ENCODE measurements at regions not wholly inside any gene's neighbourhood (a gene's known extent, or its start where the extent isn't known, plus 50 kb on each side); places are given as distances from the start of the nearest gene placed in this dataset.
A peak's percentile ranks its signal among the peaks of the same experiment; 100 is the strongest.

DNA sequence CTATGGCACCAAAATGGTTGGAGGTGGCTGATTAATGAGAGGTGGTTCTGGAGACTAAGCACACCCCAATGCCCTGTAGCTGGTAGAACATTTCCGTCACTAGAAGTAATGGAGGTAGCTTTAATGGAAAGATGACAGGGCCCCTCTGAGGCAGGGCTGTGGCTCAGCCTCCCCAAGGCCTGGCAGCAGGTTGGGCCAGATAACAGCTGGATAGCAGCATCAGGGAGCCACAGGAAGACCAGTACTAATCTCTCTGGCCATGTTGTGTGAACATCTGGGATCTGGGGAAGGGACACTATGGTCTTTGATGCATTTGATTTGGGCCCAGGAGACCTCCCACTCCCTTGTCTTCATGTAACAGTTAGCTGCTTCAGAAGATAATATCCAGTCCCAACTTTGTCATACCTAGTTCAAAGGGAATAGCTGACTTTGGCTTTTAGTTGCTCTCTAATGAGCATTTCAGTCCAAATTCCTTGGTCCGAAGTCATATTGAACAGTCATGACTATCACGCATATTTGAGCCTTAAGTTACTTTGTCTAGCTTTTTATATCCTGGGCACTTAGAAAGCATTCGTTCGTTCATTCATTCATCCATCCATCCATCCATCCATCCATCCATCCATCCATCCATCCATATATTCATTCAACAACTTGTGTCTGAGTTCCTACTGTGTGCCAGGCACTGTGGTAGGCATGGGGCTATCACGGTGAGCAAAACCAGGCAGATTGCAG, 53.0 kb upstream of the LMO2 start (continued):
- peak in 1 of 2 experiments; percentile 91; a peak in 2 of 3 replicates for TF ChIP-seq CBX3 (IDR thresholded peaks at IDR 0.05; ENCODE audit: borderline replicate concordance in 1 of 2, low read length in 2 of 2)
- TF ChIP-seq, protein P1, sequence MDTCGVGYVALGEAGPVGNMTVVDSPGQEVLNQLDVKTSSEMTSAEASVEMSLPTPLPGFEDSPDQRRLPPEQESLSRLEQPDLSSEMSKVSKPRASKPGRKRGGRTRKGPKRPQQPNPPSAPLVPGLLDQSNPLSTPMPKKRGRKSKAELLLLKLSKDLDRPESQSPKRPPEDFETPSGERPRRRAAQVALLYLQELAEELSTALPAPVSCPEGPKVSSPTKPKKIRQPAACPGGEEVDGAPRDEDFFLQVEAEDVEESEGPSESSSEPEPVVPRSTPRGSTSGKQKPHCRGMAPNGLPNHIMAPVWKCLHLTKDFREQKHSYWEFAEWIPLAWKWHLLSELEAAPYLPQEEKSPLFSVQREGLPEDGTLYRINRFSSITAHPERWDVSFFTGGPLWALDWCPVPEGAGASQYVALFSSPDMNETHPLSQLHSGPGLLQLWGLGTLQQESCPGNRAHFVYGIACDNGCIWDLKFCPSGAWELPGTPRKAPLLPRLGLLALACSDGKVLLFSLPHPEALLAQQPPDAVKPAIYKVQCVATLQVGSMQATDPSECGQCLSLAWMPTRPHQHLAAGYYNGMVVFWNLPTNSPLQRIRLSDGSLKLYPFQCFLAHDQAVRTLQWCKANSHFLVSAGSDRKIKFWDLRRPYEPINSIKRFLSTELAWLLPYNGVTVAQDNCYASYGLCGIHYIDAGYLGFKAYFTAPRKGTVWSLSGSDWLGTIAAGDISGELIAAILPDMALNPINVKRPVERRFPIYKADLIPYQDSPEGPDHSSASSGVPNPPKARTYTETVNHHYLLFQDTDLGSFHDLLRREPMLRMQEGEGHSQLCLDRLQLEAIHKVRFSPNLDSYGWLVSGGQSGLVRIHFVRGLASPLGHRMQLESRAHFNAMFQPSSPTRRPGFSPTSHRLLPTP (IDR thresholded peaks at IDR 0.05; ENCODE audit: borderline replicate concordance, extremely low read depth, insufficient read length) = no peak
- TF ChIP-seq, protein P2, sequence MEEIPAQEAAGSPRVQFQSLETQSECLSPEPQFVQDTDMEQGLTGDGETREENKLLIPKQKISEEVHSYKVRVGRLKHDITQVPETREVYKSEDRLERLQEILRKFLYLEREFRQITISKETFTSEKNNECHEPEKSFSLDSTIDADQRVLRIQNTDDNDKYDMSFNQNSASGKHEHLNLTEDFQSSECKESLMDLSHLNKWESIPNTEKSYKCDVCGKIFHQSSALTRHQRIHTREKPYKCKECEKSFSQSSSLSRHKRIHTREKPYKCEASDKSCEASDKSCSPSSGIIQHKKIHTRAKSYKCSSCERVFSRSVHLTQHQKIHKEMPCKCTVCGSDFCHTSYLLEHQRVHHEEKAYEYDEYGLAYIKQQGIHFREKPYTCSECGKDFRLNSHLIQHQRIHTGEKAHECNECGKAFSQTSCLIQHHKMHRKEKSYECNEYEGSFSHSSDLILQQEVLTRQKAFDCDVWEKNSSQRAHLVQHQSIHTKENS (CRISPR knock-in tag; IDR thresholded peaks at IDR 0.05) = no peak
- TF ChIP-seq ZNF76 (CRISPR knock-in tag; IDR thresholded peaks at IDR 0.05; ENCODE audit: borderline replicate concordance) = no peak
- TF ChIP-seq NR4A1 (CRISPR knock-in tag; IDR thresholded peaks at IDR 0.05) = peak; percentile 96
- peak; percentile 97 for TF ChIP-seq NR4A1 (tag; IDR thresholded peaks at IDR 0.05)
- TF ChIP-seq HIVEP1 (CRISPR knock-in tag; IDR thresholded peaks at IDR 0.05) = no peak
- TF ChIP-seq TAL1 (IDR thresholded peaks at IDR 0.05) = peak; percentile 100
- TF ChIP-seq, protein P3, sequence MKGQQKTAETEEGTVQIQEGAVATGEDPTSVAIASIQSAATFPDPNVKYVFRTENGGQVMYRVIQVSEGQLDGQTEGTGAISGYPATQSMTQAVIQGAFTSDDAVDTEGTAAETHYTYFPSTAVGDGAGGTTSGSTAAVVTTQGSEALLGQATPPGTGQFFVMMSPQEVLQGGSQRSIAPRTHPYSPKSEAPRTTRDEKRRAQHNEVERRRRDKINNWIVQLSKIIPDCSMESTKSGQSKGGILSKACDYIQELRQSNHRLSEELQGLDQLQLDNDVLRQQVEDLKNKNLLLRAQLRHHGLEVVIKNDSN (CRISPR knock-in tag; IDR thresholded peaks at IDR 0.05) = no peak
- no peak for TF ChIP-seq PRPF4 (IDR thresholded peaks at IDR 0.05; ENCODE audit: insufficient read depth, low read depth, low read length, poor library complexity, severe bottlenecking)
- TF ChIP-seq POLR2H (tag; IDR thresholded peaks at IDR 0.05; ENCODE audit: low read depth) = no peak
- TF ChIP-seq ZNF764 (CRISPR knock-in tag; IDR thresholded peaks at IDR 0.05; ENCODE audit: low read depth) = no peak
- TF ChIP-seq, protein P4, sequence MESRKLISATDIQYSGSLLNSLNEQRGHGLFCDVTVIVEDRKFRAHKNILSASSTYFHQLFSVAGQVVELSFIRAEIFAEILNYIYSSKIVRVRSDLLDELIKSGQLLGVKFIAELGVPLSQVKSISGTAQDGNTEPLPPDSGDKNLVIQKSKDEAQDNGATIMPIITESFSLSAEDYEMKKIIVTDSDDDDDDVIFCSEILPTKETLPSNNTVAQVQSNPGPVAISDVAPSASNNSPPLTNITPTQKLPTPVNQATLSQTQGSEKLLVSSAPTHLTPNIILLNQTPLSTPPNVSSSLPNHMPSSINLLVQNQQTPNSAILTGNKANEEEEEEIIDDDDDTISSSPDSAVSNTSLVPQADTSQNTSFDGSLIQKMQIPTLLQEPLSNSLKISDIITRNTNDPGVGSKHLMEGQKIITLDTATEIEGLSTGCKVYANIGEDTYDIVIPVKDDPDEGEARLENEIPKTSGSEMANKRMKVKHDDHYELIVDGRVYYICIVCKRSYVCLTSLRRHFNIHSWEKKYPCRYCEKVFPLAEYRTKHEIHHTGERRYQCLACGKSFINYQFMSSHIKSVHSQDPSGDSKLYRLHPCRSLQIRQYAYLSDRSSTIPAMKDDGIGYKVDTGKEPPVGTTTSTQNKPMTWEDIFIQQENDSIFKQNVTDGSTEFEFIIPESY (CRISPR knock-in tag; IDR thresholded peaks at IDR 0.05) = peak; percentile 52; the same call in 1 of the 2 replicates
- no peak for TF ChIP-seq ZC3H11A (IDR thresholded peaks at IDR 0.05; ENCODE audit: low read depth, low read length)
- TF ChIP-seq, protein P5, sequence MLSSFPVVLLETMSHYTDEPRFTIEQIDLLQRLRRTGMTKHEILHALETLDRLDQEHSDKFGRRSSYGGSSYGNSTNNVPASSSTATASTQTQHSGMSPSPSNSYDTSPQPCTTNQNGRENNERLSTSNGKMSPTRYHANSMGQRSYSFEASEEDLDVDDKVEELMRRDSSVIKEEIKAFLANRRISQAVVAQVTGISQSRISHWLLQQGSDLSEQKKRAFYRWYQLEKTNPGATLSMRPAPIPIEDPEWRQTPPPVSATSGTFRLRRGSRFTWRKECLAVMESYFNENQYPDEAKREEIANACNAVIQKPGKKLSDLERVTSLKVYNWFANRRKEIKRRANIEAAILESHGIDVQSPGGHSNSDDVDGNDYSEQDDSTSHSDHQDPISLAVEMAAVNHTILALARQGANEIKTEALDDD (IDR thresholded peaks at IDR 0.05) = peak; percentile 92
- peak; percentile 70; the same call in 1 of the 2 replicates for TF ChIP-seq CBX5 (IDR thresholded peaks at IDR 0.05; ENCODE audit: borderline replicate concordance, low read depth)
- peak; percentile 91 for TF ChIP-seq ZNF583 (CRISPR knock-in tag; IDR thresholded peaks at IDR 0.05)
- peak; percentile 90 for TF ChIP-seq CREM (IDR thresholded peaks at IDR 0.05; ENCODE audit: low read depth)
- peak; percentile 100 for TF ChIP-seq DPF2 (IDR thresholded peaks at IDR 0.05)
- TF ChIP-seq PRMT5 (CRISPR knock-in tag; IDR thresholded peaks at IDR 0.05) = no peak
- TF ChIP-seq NCOA1 (IDR thresholded peaks at IDR 0.05; ENCODE audit: low read depth) = peak; percentile 97; the same call in 1 of the 2 replicates
- no peak for TF ChIP-seq TFAM (CRISPR knock-in tag; conservative IDR thresholded peaks at IDR 0.05)

Measured in K562 (cell line).